H9 (cell line): ENCODE measurements at regions not wholly inside any gene's neighbourhood (a gene's known extent, or its start where the extent isn't known, plus 50 kb on each side); places are given as distances from the start of the nearest gene placed in this dataset.

ENCODE experiments used
- DNase-seq: peaks from one replicate; pipeline ENCODE4 v3.0.0-alpha.2; 2017
- H2AFZ ChIP-seq: one replicate; pipeline ENCODE4 v1.6.1; 2013; ENCODE audit warnings: mild to moderate bottlenecking, low read length, control low read depth, moderate library complexity
- H2AK5ac ChIP-seq: 2 replicates; pipeline ENCODE4 v1.6.1; 2013; ENCODE audit warnings: low read length, control low read depth, mixed read lengths; ENCODE audit not compliant: insufficient read length
- H2BK120ac ChIP-seq: one replicate; pipeline ENCODE4 v1.6.1; 2013; ENCODE audit warnings: low read depth, mild to moderate bottlenecking, low read length, control low read depth, inconsistent platforms; ENCODE audit not compliant: poor library complexity, severe bottlenecking
- H2BK12ac ChIP-seq: 2 replicates; pipeline ENCODE4 v1.6.1; 2013; ENCODE audit warnings: low read length, control low read depth, mixed read lengths, low read depth; ENCODE audit not compliant: insufficient read length
- H2BK15ac ChIP-seq: 2 replicates; pipeline ENCODE4 v1.6.1; 2013; ENCODE audit warnings: low read depth, low read length, control low read depth
- H2BK20ac ChIP-seq: one replicate; pipeline ENCODE4 v1.6.1; 2013; ENCODE audit warnings: low read depth, mild to moderate bottlenecking, low read length, control low read depth, inconsistent platforms; ENCODE audit not compliant: poor library complexity, severe bottlenecking
- H2BK5ac ChIP-seq: 2 replicates; pipeline ENCODE4 v1.6.1; 2013; ENCODE audit warnings: low read length, control low read depth, mixed read lengths; ENCODE audit not compliant: insufficient read length
- H3K14ac ChIP-seq: 2 replicates; pipeline ENCODE4 v1.6.1; 2013; ENCODE audit warnings: low read length, control low read depth; ENCODE audit not compliant: insufficient read depth
- H3K18ac ChIP-seq: 2 replicates; pipeline ENCODE4 v1.6.1; 2013; ENCODE audit warnings: low read depth, mild to moderate bottlenecking, mixed read lengths, low read length, control low read depth; ENCODE audit not compliant: insufficient read length
- H3K23ac ChIP-seq: 2 replicates; pipeline ENCODE4 v1.6.1; 2013; ENCODE audit warnings: low read length, control low read depth, mixed read lengths, low read depth; ENCODE audit not compliant: insufficient read length
- H3K23me2 ChIP-seq: 2 replicates; pipeline ENCODE4 v1.6.1; 2013; ENCODE audit warnings: low read depth, mild to moderate bottlenecking, mixed read lengths, low read length, control low read depth; ENCODE audit not compliant: insufficient read length, poor library complexity, severe bottlenecking
- H3K27ac ChIP-seq: 2 replicates; pipeline ENCODE4 v1.5.1; 2013; ENCODE audit warnings: low read length, control low read depth, mixed read lengths, low read depth; ENCODE audit not compliant: insufficient read length
- H3K27me3 ChIP-seq: 2 replicates; pipeline ENCODE4 v1.6.1; 2013; ENCODE audit warnings: low read length, control low read depth, inconsistent platforms; ENCODE audit not compliant: insufficient read depth
- H3K4ac ChIP-seq: 2 replicates; pipeline ENCODE4 v1.6.1; 2013; ENCODE audit warnings: low read depth, mild to moderate bottlenecking, control low read depth, inconsistent platforms, low read length, moderate library complexity
- H3K4me1 ChIP-seq: 2 replicates; pipeline ENCODE4 v1.6.1; 2013; ENCODE audit warnings: low read length, control low read depth, inconsistent platforms; ENCODE audit not compliant: insufficient read depth
- H3K4me2 ChIP-seq: 2 replicates; pipeline ENCODE4 v1.6.1; 2013; ENCODE audit warnings: low read length, control low read depth, mixed read lengths; ENCODE audit not compliant: insufficient read length, insufficient read depth
- H3K56ac ChIP-seq: 2 replicates; pipeline ENCODE4 v1.6.1; 2013; ENCODE audit warnings: low read depth, mild to moderate bottlenecking, mixed read lengths, low read length, control low read depth; ENCODE audit not compliant: insufficient read length
- H3K79me1 ChIP-seq: 2 replicates; pipeline ENCODE4 v1.6.1; 2013; ENCODE audit warnings: low read depth, mild to moderate bottlenecking, moderate library complexity, low read length, control low read depth, inconsistent platforms; ENCODE audit not compliant: insufficient read depth, poor library complexity, severe bottlenecking
- H3K79me2 ChIP-seq: 2 replicates; pipeline ENCODE4 v1.6.1; 2013; ENCODE audit warnings: low read length, control low read depth, inconsistent platforms; ENCODE audit not compliant: insufficient read depth
- H3K9ac ChIP-seq: 2 replicates; pipeline ENCODE4 v1.6.1; 2013; ENCODE audit warnings: low read length, control low read depth, mixed read lengths; ENCODE audit not compliant: insufficient read length; ENCODE audit errors: extremely low read depth
- H3K9me3 ChIP-seq: one replicate; pipeline ENCODE4 v1.6.1; 2013; ENCODE audit warnings: low read depth, low read length, inconsistent platforms; ENCODE audit not compliant: control insufficient read depth
- H3T11ph ChIP-seq: one replicate; pipeline ENCODE4 v1.6.1; 2013; ENCODE audit warnings: mild to moderate bottlenecking, low read length, control low read depth, inconsistent platforms
- H4K20me1 ChIP-seq: one replicate; pipeline ENCODE4 v1.6.1; 2013; ENCODE audit not compliant: control insufficient read depth, insufficient read length, insufficient read depth
- H4K5ac ChIP-seq: 2 replicates; pipeline ENCODE4 v1.6.1; 2013; ENCODE audit warnings: low read depth, mild to moderate bottlenecking, mixed read lengths, low read length, control low read depth; ENCODE audit not compliant: insufficient read length
- H4K8ac ChIP-seq: replicated peaks from 2 replicates; pipeline ENCODE4 v1.6.1; 2013; ENCODE audit warnings: low read length, control low read depth, mixed read lengths, low read depth; ENCODE audit not compliant: insufficient read length
- H4K91ac ChIP-seq: 2 replicates; pipeline ENCODE4 v1.6.1; 2013; ENCODE audit warnings: low read depth, mild to moderate bottlenecking, moderate library complexity, mixed read lengths, low read length, control low read depth; ENCODE audit not compliant: insufficient read length
- H3K27ac Mint-ChIP-seq, 3 experiments: 2 replicates in 2 of 3; 3 replicates in 1 of 3; pipeline ENCODE4 v1.8.0; 2020 to 2021; ENCODE audit warnings: mixed read lengths in 3 of 3, mild to moderate bottlenecking in 1 of 3, moderate library complexity in 1 of 3
- H3K27me3 Mint-ChIP-seq: 2 replicates; pipeline ENCODE4 v1.8.0; 2021; ENCODE audit warnings: low read depth, mild to moderate bottlenecking, moderate library complexity, mixed read lengths
- H3K36me3 Mint-ChIP-seq, 3 experiments: 2 replicates in 2 of 3; 3 replicates in 1 of 3; pipeline ENCODE4 v1.8.0; 2020 to 2021; ENCODE audit warnings: low read depth in 3 of 3, mixed read lengths in 3 of 3; ENCODE audit not compliant: insufficient read depth in 1 of 3
- H3K4me1 Mint-ChIP-seq, 2 experiments: 2 replicates each; pipeline ENCODE4 v1.8.0; 2020; ENCODE audit warnings: mixed read lengths in 2 of 2
- H3K4me3 Mint-ChIP-seq, 2 experiments: 2 replicates in 1 of 2; 3 replicates in 1 of 2; pipeline ENCODE4 v1.8.0; 2020 to 2021; ENCODE audit warnings: mild to moderate bottlenecking in 2 of 2, mixed read lengths in 2 of 2, moderate library complexity in 1 of 2
- H3K9me3 Mint-ChIP-seq, 2 experiments: 2 replicates in 1 of 2; 3 replicates in 1 of 2; pipeline ENCODE4 v1.8.0; 2020; ENCODE audit warnings: mild to moderate bottlenecking in 2 of 2, mixed read lengths in 2 of 2, moderate library complexity in 1 of 2
- CTCF ChIP-seq: fragments of 200-600 bp; sonication (generic); conservative IDR thresholded peaks from 3 replicates; pipeline ENCODE4 v1.8.0; 2021; ENCODE audit warnings: antibody characterized with exemption, mild to moderate bottlenecking
- WGBS: extraction: QIAGEN DNeasy Blood & Tissue Kit; methylation state at CpG from one replicate; pipeline ENCODE4 v1.1.7; 2013; ENCODE audit warnings: missing lambda C conversion rate, low lambda C conversion rate, mixed read lengths; ENCODE audit not compliant: insufficient read length; ENCODE audit errors: extremely low coverage; 5-methylcytosine and 5-hydroxymethylcytosine counted together

- Histone ChIP-seq H2AK5ac (no peak overlapping the region), H3K18ac (no peak overlapping the region), H2BK15ac (no peak overlapping the region), H3K27me3 (no peaks in the 10 kb centered on the region), H3T11ph (no peak overlapping the region), H3K27ac (no peak overlapping the region), H3K56ac (no peak overlapping the region), H3K4me1 (no peaks in the 10 kb centered on the region), H3K9ac (no peak overlapping the region), H3K79me2 (no peaks in the 10 kb centered on the region), H3K4me2 (no peak overlapping the region), H2AFZ (no peak overlapping the region), H2BK12ac (no peak overlapping the region), H3K23ac (no peak overlapping the region), H3K79me1 (no peaks in the 10 kb centered on the region), H4K8ac (no peak overlapping the region), H2BK20ac (no peak overlapping the region), H2BK5ac (no peak overlapping the region), H3K14ac (no peak overlapping the region), H3K4ac (no peak overlapping the region), H4K5ac (no peak overlapping the region), H3K9me3 (no peaks in the 10 kb centered on the region), H4K20me1 (no peaks in the 10 kb centered on the region), H4K91ac (no peak overlapping the region), H3K23me2 (no peaks in the 10 kb centered on the region), H2BK120ac (no peak overlapping the region)
- Mint-ChIP-seq H3K9me3 (peaks cover 7% of the 10 kb centered on the region in 2 experiments; a peak in 1 of 5 replicates), H3K27me3 (no peaks in the 10 kb centered on the region; the same call in 1 of the 2 replicates), H3K4me3 (no peak overlapping the region), H3K4me1 (no peaks in the 10 kb centered on the region), H3K27ac (no peak overlapping the region), H3K36me3 (0 out of 7 replicates have a peak, but pooled peaks cover 0 to 4% (median 2%) of the 10 kb centered on the region in 3 experiments)
- no peak for TF ChIP-seq CTCF
- no CpG with 5 or more reads among the region's 6 CpGs for WGBS
- DNase-seq, result no peak
These were observed 381.6 kb upstream of the TRIB2 start for GRCh38 chr2:12335131-12335530.
